PC-9 (cell line): ENCODE measurements at regions not wholly inside any gene's neighbourhood (a gene's known extent, or its start where the extent isn't known, plus 50 kb on each side); places are given as distances from the start of the nearest gene placed in this dataset.
"Not testable (repeated sequence)": the region's sequence is repeated elsewhere in the genome, so short reads cannot be mapped to it uniquely, and the experiment has no call there.

Source experiments
- BruUV-seq: library from RNA; stranded (reverse); fragments of 400-500 nt; replicated peaks from 2 replicates; lab custom pipeline; 2021; lab: Mats Ljungman, UMichigan
- CTCF ChIA-PET: fragments of 300-600 bp; sonication (Branson Sonifier 250); formaldehyde crosslinking; loops from one replicate; lab custom pipeline; 2022; ENCODE audit warnings: antibody characterized with exemption; lab: Charles Lee
- POLR2A ChIA-PET: fragments of 300-600 bp; sonication (Branson Sonifier 250); formaldehyde crosslinking; loops from one replicate; lab custom pipeline; 2022; ENCODE audit warnings: antibody characterized with exemption; ENCODE audit not compliant: unreplicated experiment; lab: Charles Lee
- DNase-seq, 2 experiments: peaks; one replicate each; pipeline versions ENCODE4 v3.0.0 to v3.0.0-alpha.2; 2015 to 2022; ENCODE audit warnings: mixed read lengths in 1 of 2
- H2AFZ ChIP-seq: fragments of 200-600 bp; sonication (generic); 2 replicates; pipeline ENCODE4 v1.8.1; 2017; ENCODE audit warnings: antibody characterized with exemption
- H3F3A ChIP-seq: fragments of 200-600 bp; sonication (generic); 2 replicates; pipeline ENCODE4 v1.8.1; 2017; ENCODE audit warnings: antibody characterized with exemption, mild to moderate bottlenecking, low read depth; ENCODE audit not compliant: insufficient read depth
- H3K27ac ChIP-seq: fragments of 200-600 bp; sonication (generic); 2 replicates; pipeline ENCODE4 v1.6.1; 2016; ENCODE audit warnings: mixed run types
- H3K27me3 ChIP-seq: fragments of 200-600 bp; sonication (generic); 2 replicates; pipeline ENCODE4 v1.6.1; 2016; ENCODE audit warnings: low read depth, mixed run types; ENCODE audit not compliant: insufficient read depth
- H3K36me3 ChIP-seq: fragments of 200-600 bp; sonication (generic); 2 replicates; pipeline ENCODE4 v1.6.1; 2016; ENCODE audit warnings: low read depth, mixed run types
- H3K4me1 ChIP-seq: fragments of 200-600 bp; sonication (generic); replicated peaks from 2 replicates; pipeline ENCODE4 v1.6.1; 2016; ENCODE audit warnings: mixed run types; ENCODE audit not compliant: insufficient read depth
- H3K4me2 ChIP-seq: fragments of 200-600 bp; sonication (generic); 2 replicates; pipeline ENCODE4 v1.6.1; 2017; ENCODE audit warnings: mixed run types
- H3K4me3 ChIP-seq: fragments of 200-600 bp; sonication (generic); 2 replicates; pipeline ENCODE4 v1.6.1; 2016; ENCODE audit warnings: mixed run types
- H3K79me2 ChIP-seq: fragments of 200-600 bp; sonication (generic); 2 replicates; pipeline ENCODE4 v1.6.1; 2017; ENCODE audit warnings: low read depth, mixed run types
- H3K9me2 ChIP-seq: fragments of 200-600 bp; sonication (generic); 2 replicates; pipeline ENCODE4 v1.8.1; 2017; ENCODE audit warnings: mild to moderate bottlenecking; ENCODE audit not compliant: insufficient read depth
- H3K9me3 ChIP-seq: fragments of 200-600 bp; sonication (generic); 2 replicates; pipeline ENCODE4 v1.8.1; 2016; ENCODE audit warnings: low read depth; ENCODE audit not compliant: insufficient read depth
- H4K20me1 ChIP-seq: fragments of 200-600 bp; sonication (generic); 2 replicates; pipeline ENCODE4 v1.8.1; 2017; ENCODE audit not compliant: insufficient read depth
- EZH2 ChIP-seq: fragments of 200-600 bp; sonication (generic); IDR thresholded peaks from 2 replicates; pipeline ENCODE4 v1.8.0; 2017; ENCODE audit warnings: antibody characterized with exemption, low read depth
- intact Hi-C: fragments of 100-400 bp; cut with micrococcal nuclease; formaldehyde crosslinking; loops from one replicate; pipeline ENCODE4 v1.10.0; 2022; ENCODE audit not compliant: unreplicated experiment
- TF ChIP-seq, protein P1 (sequence below): fragments of 200-600 bp; sonication (generic); conservative IDR thresholded peaks from 2 replicates; pipeline ENCODE4 v1.6.1; 2017; ENCODE audit warnings: mixed run types, antibody characterized with exemption, mild to moderate bottlenecking, moderate library complexity

- H3K79me2 ChIP-seq = no peaks in the 10 kb centered on the region
- no peak overlapping the region for H2AFZ ChIP-seq
- no TSS peak for BruUV-seq
- no peaks in the 10 kb centered on the region for H3K36me3 ChIP-seq
- POLR2A ChIA-PET = no interaction called here
- H3K4me2 ChIP-seq = no peak overlapping the region
- no peaks in the 10 kb centered on the region for H3K9me2 ChIP-seq
- H3K4me1 ChIP-seq = no peaks in the 10 kb centered on the region
- no peak for DNase-seq
- H3K27me3 ChIP-seq = no peaks in the 10 kb centered on the region
- no peak overlapping the region for H3K4me3 ChIP-seq
- no peaks in the 10 kb centered on the region for H3K9me3 ChIP-seq
- CTCF ChIA-PET = no interaction called here
- intact Hi-C loops = no loop called here
- no peaks in the 10 kb centered on the region for H4K20me1 ChIP-seq
- TF ChIP-seq, protein P1, sequence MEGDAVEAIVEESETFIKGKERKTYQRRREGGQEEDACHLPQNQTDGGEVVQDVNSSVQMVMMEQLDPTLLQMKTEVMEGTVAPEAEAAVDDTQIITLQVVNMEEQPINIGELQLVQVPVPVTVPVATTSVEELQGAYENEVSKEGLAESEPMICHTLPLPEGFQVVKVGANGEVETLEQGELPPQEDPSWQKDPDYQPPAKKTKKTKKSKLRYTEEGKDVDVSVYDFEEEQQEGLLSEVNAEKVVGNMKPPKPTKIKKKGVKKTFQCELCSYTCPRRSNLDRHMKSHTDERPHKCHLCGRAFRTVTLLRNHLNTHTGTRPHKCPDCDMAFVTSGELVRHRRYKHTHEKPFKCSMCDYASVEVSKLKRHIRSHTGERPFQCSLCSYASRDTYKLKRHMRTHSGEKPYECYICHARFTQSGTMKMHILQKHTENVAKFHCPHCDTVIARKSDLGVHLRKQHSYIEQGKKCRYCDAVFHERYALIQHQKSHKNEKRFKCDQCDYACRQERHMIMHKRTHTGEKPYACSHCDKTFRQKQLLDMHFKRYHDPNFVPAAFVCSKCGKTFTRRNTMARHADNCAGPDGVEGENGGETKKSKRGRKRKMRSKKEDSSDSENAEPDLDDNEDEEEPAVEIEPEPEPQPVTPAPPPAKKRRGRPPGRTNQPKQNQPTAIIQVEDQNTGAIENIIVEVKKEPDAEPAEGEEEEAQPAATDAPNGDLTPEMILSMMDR = no peak
- TF ChIP-seq EZH2 = no peak
- no peaks in the 10 kb centered on the region for H3F3A ChIP-seq
- no peak overlapping the region for H3K27ac ChIP-seq
Observed at GRCh38 chr6:8852332-8852731, 417.0 kb upstream of the SLC35B3 start.

DNA sequence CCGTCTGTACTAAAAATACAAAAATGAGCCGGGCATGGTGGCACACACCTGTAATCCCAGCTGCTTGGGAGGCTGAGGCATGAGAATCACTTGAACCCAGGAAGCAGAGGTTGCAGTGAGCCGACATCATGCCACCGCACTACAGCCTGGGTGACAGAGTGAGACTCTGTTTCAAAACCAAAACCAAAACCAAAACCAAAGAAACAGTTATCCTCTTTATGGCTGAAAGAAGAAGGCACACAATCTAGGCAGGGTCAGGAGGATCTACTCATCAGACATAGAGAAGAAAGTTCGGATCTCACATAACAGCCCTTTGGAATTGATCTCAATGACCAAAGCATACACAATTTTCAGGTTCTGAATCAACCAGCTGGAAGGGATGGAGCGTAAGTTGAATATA is 411.3 kb upstream of the SLC35B3 start:
- H4K20me1 ChIP-seq, H3K4me3 ChIP-seq, H3K9me3 ChIP-seq, H2AFZ ChIP-seq, intact Hi-C loops, H3K4me2 ChIP-seq, BruUV-seq, H3F3A ChIP-seq, H3K4me1 ChIP-seq, H3K79me2 ChIP-seq, H3K27me3 ChIP-seq, H3K9me2 ChIP-seq, POLR2A ChIA-PET, H3K36me3 ChIP-seq, DNase-seq, H3K27ac ChIP-seq: not testable (repeated sequence)
- CTCF ChIA-PET = interaction anchor here (0.6 kb wide), 1 partner anchor 139 kb away, joined by 3 read pairs; no protein-coding TSS in a partner anchor

DNA sequence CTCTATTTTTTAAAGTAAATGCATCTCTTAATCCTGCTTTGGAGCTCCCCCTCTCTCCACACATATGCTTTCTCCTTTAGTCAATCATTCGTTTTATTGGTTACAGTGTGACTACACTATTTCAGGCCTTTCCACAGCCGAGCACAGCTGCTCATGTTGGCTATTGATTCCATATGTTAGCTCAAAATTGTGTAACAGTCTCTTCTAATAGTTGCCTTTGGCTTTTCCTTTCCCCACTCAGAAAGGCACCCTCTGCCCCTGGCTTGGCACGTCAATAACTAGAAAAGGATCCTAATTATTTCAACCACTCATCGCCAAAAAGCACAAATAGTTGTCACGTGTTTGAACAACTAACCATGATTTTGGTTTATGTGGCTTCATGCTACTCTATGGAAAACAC is 410.3 kb upstream of the SLC35B3 start:
- Histone ChIP-seq H3K4me2 (no peak overlapping the region), H2AFZ (no peak overlapping the region), H3K79me2 (no peaks in the 10 kb centered on the region), H4K20me1 (no peaks in the 10 kb centered on the region), H3K9me3 (no peaks in the 10 kb centered on the region), H3K9me2 (no peaks in the 10 kb centered on the region), H3K4me3 (no peak overlapping the region), H3K4me1 (no peaks in the 10 kb centered on the region), H3K36me3 (no peaks in the 10 kb centered on the region), H3F3A (no peaks in the 10 kb centered on the region), H3K27me3 (no peaks in the 10 kb centered on the region), H3K27ac (no peak overlapping the region)
- DNase-seq = no peak
- TF ChIP-seq EZH2 = no peak
- TF ChIP-seq, protein P1 = no peak
- intact Hi-C loops = no loop called here
- no TSS peak for BruUV-seq
- POLR2A ChIA-PET = no interaction called here
- CTCF ChIA-PET = no interaction called here

GRCh38 chr6:8844968-8845367 is 409.6 kb upstream of the SLC35B3 start:
- ChIA-PET CTCF (no interaction called here), POLR2A (interaction anchor here (0.6 kb wide), 1 partner anchor 15 kb away, joined by 3 read pairs; no protein-coding TSS in a partner anchor)
- no TSS peak for BruUV-seq
- no peak overlapping the region for H3K4me3 ChIP-seq
- DNase-seq = no peak
- H4K20me1 ChIP-seq = no peaks in the 10 kb centered on the region
- H3K9me3 ChIP-seq = no peaks in the 10 kb centered on the region
- H3K9me2 ChIP-seq = no peaks in the 10 kb centered on the region
- no peaks in the 10 kb centered on the region for H3K36me3 ChIP-seq
- no peaks in the 10 kb centered on the region for H3K4me1 ChIP-seq
- no peaks in the 10 kb centered on the region for H3K27me3 ChIP-seq
- no peak overlapping the region for H3K27ac ChIP-seq
- TF ChIP-seq, protein P1 = no peak
- TF ChIP-seq EZH2 = no peak
- intact Hi-C loops = no loop called here
- H3K79me2 ChIP-seq = no peaks in the 10 kb centered on the region
- H3K4me2 ChIP-seq = no peak overlapping the region
- no peaks in the 10 kb centered on the region for H3F3A ChIP-seq
- no peak overlapping the region for H2AFZ ChIP-seq
